Neural progenitor cell (in vitro differentiated cells): ENCODE measurements at regions not wholly inside any gene's neighbourhood (a gene's known extent, or its start where the extent isn't known, plus 50 kb on each side); places are given as distances from the start of the nearest gene placed in this dataset.

Experiments
- CTCF ChIP-seq: fragments of 200-600 bp; sonication (generic); IDR thresholded peaks from 2 replicates; pipeline ENCODE4 v1.5.1; 2017; ENCODE audit warnings: antibody characterized with exemption, mild to moderate bottlenecking
- EZH2phosphoT487 ChIP-seq: fragments of 200-600 bp; sonication (generic); IDR thresholded peaks from 2 replicates; pipeline ENCODE4 v1.6.1; 2017; ENCODE audit warnings: antibody characterized with exemption

DNA sequence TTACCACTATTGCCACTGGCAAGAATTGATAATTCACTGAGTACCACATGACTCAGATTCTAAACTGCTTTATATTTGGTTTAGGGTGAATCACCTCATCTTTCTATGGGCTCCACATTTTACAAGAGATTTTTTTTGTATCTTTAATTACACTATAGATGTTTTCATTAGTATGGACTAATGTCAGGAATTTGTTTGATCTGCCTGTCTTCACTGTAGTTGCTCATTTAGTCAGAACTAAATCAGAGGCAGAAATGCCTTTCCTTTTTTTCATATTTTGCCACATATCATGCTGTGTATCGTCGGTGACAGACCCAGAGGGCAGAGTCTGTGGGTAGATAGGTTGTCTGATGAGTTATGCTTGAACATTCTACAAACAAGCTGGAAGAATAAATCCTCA is 524.1 kb downstream of the METTL15 start:
- no peak for TF ChIP-seq CTCF
- TF ChIP-seq EZH2phosphoT487 = no peak
